ENCODE measurements at regions not wholly inside any gene's neighbourhood (a gene's known extent, or its start where the extent isn't known, plus 50 kb on each side); places are given as distances from the start of the nearest gene placed in this dataset.

DNA sequence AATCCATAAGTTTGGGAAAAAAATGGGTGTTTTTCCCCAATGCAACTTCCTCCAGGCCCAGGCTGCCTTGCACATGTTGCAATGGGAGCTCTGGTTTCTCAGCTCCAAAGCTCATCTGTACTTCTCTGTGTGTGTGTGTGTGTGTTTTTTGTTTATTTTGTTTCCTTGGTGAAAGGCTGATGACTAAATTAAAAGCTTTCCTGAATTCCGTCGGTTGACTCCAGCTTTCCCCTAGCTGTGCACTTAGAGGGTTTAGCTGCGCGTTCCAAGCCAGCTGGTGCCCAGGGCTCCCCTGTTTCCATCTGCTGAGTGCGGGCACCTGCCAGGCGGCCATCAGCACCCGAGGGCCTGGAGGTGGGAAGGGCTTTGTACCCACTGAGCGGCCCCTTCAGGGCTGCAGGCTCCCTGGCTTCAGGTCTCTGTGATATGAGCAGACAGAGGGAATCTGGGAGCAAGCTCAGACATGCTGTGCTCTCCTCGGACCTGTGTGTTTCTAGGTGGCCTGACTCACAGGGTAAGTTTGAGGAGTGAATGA, 129.1 kb upstream of the SOX1 start:
- TF ChIP-seq POLR2A (IDR thresholded peaks at IDR 0.05) = no peak
- TF ChIP-seq, protein P1, sequence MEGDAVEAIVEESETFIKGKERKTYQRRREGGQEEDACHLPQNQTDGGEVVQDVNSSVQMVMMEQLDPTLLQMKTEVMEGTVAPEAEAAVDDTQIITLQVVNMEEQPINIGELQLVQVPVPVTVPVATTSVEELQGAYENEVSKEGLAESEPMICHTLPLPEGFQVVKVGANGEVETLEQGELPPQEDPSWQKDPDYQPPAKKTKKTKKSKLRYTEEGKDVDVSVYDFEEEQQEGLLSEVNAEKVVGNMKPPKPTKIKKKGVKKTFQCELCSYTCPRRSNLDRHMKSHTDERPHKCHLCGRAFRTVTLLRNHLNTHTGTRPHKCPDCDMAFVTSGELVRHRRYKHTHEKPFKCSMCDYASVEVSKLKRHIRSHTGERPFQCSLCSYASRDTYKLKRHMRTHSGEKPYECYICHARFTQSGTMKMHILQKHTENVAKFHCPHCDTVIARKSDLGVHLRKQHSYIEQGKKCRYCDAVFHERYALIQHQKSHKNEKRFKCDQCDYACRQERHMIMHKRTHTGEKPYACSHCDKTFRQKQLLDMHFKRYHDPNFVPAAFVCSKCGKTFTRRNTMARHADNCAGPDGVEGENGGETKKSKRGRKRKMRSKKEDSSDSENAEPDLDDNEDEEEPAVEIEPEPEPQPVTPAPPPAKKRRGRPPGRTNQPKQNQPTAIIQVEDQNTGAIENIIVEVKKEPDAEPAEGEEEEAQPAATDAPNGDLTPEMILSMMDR (IDR thresholded peaks at IDR 0.05) = no peak
